ENCODE measurements at regions not wholly inside any gene's neighbourhood (a gene's known extent, or its start where the extent isn't known, plus 50 kb on each side); places are given as distances from the start of the nearest gene placed in this dataset.
"Not testable (repeated sequence)": the region's sequence is repeated elsewhere in the genome, so short reads cannot be mapped to it uniquely, and the experiment has no call there.

DNA sequence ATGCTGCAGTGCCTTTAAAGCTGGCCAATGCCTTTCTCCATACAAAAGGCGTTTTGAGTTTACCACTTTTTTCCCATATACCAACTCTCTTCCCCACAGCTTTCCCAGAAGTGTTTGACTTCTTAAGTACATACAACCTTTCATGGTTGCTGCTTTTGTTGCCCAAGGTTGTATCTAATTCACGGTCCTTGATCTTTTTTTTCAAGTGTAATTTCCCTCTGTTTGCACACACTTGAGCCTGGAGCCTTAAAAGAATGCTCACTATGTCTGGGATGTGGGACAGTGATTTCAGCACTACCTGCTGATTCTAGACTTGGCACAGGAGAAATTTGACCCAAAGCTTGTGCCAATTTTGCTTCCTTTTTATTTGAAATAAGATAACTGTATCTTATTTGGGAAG, 324.7 kb downstream of the ANAPC1 start:
- DNase-seq (ENCODE audit: low read depth) = not testable (repeated sequence)

DNA sequence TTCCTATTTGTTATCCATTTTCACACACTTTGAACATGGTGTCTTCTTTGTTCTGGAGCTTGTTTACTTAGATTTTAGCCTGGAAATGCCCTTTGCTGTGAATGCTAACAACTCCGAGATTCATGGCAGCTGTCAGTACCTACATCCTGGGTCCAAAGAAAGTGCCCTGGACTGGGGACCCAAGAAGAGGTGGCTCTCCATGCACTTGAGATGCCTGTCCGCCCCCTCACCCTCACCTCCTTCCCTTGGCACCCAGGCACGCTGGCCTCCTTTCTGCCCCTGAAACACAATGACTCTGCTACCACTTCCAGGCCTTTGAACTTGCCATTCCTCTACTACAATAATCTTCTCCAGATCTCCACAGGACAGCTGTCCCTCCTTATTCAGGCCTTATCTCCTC, 324.2 kb downstream of the ANAPC1 start:
- not testable (repeated sequence) for DNase-seq (ENCODE audit: low read depth)

DNA sequence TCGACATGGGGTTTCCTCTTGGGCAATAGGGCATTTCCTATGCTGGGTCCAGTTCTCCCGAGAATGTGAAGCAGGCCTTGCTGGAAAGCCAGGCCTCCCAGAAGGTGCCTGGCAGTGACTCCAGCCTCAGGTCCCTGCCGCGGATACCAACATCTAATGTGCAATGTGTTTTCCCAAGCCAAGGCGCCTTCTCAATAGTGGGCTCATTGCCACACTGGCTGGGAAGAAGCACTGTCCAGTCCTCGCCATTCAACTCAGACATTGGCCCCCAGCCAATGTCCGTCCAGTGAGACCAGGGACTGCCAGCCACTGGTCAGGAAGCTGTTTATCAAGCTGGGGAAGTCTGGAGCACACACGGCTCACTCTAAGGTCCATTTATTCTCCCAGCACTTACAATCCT, 317.9 kb downstream of the ANAPC1 start:
- DNase-seq (ENCODE audit: low read depth) = not testable (repeated sequence)

DNA sequence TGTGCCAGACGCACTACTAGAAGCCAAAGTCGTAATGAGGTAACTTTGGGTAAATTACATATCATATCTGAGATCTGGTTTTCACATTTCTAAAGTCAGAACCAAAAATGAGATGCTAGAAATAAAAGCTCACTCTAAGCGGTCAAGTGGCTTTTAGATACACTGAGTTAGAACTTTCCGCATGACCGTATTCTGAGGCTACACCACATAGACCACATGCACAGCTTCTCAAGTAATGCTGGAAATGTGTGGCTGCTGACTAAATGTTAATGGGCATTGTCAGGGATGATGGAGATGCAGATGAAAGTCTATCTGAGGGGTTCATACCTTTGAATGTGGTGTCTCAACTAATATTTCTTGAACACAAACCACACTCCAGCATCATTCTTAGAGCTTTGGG, 316.8 kb downstream of the ANAPC1 start:
- not testable (repeated sequence) for DNase-seq (ENCODE audit: low read depth)

DNA sequence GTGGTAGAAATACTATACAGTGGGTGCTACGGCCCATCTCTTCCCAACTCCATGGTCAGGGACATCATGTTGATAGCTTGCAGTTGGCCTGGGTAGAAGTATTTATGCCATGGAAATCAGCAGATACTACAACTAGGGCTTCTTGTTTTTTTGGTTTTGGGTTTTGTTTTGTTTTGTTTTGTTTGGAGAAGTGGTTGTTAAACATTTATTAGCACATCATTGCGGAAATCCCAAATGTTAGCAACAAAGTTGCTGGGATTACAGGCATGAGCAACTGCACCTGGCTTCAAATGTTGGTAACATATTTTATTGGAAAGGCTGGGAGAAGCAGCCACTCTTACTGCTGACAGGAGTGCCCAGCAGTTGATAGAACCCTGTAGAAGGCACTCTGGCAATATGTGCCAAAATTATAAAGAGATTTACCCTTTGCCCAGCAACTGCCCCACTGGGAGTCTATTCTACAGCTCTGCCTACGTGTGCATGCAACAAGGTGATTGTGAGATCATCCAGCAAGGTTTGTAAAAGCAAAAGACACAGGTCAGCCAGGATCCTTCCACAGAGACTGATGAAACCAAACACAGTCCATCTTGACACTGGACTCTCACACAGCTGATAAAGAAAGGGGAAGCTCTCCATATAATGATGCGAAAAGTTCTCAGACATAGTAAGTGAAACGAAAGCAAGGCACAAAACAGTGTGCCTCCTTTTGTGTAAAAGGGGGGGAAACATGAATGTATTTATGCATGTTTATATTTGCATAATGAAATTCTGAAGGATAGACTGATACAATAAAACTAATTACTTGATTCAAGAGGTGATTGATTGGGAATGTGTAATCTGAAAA, 314.4 kb downstream of the ANAPC1 start:
- DNase-seq (ENCODE audit: low read depth) = not testable (repeated sequence)

DNA sequence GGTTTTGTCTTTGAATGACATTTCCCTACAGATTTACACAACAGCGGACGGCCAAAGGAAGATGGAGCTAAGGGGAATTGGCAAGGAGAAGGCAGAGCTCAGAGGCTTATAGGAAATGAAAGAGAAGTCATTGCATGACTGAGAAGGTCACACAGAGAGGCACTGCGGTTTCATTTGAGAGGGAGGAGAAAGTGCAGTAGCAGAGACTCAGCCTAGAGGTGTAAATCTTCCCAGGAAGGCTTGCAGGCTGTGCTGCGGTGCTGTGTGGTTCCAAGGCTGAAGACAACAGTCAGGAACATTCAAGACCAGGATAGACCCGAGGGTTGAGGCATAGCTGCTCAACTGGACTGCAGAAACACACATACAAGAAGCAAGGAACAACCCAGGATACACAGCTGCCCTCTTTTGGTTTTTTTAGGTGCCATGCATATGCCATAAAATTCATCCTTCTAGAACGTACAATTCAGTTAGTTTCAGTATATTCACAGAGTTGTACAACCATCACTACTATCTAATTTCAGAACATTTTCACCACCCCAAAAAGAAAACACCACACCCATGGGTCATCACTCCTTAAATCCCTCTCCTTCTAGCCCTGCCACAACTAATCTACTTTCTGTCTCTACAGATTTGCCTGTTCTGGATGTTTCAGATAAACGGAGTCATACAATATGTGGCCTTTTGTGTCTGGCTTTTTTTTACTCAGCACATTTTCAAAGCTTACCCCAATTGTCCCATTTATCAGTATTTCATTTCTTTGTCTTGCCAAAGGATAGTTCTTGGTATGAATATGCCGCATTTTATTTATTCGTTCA, 313.5 kb downstream of the ANAPC1 start:
- peak; percentile 39 for DNase-seq (ENCODE audit: low read depth)

DNA sequence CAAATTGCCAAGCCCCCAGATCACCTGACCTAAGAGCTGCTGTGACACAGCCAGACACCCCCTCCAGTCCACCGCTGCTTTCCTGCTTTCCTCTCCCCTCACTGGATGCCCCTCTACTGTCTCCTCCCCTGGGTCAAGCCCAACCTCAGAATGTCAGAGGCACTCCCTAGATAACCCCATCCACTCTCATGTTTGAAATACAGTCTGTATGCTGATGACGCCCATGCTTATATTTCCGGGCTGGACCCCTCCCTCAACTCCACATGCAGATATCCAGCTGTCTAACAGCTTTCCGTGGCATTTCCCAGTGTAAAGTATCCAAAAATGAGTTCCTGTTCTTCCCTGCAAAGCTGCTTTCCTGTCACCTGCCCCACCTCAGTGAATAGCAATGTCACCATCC, 309.2 kb downstream of the ANAPC1 start:
- DNase-seq (ENCODE audit: low read depth) = not testable (repeated sequence)

DNA sequence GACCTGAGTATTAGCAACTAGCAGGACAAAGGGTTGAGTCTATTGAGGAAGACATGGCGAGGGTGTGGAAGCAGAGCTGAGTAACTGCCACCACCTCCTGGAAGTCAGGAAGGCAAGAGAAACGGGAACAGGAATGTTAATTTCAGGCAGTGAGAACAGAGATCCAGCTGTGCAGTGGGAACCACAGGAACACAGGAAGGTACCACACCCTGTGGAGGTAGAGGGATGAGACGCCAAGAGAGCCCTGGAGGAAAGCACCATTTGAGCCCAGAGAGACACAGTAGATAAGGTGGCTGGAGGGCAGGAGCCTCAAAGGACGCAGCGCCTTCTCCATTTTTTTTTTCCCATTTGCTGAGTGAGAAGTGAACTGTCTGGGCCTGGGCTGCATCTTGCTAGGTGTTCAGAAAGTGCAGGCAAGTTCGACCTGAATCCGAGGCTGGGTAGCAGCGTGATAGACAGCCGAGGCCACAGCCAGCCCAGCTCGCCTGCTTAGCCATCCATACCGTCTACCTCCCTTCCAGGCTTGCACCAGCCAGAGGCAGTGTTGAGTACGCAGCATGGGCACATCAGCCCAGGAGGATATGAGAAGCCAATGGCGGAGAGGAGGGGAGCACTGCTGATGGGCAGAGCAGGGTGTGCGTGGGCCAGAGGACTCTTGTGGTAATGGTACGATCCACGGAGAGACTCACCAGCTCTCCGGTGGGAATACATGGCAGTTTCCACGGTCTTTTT, 306.7 kb downstream of the ANAPC1 start:
- not testable (repeated sequence) for DNase-seq (ENCODE audit: low read depth)

DNA sequence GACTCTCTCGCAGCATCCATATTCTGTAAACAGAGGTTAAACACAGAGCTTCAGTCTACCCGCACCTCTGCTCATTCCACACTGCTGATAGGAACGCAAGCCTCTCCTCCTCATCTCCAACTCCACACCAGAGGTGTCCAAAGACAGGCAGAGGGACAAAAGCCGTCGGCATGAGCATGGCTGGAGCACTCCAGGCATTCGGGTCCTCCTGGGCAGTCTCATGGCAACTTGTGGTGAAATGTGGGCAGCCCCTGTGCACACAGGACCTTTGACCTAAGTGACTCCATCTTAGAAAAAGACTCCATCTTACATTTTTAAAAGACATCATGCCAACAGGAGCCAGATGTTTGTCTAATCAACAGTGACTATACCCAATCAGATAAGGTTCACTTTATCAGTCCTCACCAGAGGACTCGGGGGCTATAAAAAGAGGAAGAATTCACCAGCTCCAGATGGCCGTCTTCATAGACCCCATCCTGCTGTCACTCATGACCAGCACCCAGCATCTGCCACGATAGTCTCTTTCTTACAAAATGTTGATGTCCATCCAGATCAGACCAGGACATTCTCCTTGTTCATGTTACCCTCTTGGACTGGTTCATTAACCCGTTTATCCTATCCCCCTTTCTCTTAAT, 304.4 kb downstream of the ANAPC1 start:
- DNase-seq (ENCODE audit: low read depth) = not testable (repeated sequence)

DNA sequence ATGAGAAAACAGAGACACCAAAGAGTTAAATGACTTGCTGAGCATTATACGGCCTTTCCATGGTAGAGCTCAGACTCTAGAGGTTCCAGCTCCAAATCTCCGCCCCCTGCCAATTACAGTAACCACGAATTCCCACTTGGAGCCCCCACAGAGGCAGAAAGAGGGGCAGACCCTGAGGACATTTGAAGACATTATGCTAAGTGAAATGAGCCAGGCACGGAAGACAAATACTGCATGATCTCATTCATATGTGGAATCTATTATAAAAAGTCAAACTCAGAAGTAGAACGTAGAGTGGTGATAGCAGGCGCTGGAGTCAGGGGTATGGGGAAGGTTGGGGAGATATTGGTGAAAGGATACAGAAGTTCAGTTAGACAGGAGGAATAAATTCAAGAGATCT, 303.4 kb downstream of the ANAPC1 start:
- DNase-seq (ENCODE audit: low read depth) = not testable (repeated sequence)

DNA sequence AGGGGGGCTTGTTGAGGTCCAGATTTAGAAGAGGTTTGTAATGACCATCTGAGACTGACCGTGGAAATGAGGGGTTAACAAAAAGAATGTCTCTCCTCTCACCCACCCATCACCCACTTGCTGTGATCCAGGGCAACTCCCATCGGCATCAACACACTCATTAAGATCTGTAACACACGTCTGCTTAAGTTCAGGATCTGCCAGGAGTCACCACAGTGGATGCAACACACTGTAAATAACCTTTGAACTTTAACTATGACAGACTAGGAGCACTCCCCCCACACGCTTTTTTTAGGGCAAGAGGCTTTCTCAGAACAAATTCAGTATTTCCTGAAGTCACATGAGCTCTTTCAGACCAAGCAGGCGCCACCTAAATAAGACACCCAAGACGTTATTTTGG, 301.9 kb downstream of the ANAPC1 start:
- not testable (repeated sequence) for DNase-seq (ENCODE audit: low read depth)

DNA sequence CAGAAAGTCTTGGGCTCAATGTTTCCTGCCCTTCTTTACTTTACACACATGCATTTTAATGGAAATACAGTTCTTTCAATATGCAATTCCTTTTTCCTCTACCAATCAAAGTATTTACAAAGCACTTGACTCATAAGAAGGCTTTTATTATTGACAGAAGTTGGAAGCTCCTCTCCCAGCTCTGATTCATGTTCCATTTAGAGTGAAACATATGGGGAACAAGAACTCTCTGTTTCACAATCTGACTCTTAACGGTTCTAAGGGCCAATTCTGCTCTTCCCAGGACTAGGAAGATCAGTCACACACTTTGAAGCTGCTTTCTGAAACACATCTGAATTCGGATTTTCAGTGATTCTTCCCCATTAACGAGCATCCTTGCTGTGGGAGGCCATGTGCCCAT, 300.5 kb downstream of the ANAPC1 start:
- DNase-seq (ENCODE audit: low read depth) = not testable (repeated sequence)

DNA sequence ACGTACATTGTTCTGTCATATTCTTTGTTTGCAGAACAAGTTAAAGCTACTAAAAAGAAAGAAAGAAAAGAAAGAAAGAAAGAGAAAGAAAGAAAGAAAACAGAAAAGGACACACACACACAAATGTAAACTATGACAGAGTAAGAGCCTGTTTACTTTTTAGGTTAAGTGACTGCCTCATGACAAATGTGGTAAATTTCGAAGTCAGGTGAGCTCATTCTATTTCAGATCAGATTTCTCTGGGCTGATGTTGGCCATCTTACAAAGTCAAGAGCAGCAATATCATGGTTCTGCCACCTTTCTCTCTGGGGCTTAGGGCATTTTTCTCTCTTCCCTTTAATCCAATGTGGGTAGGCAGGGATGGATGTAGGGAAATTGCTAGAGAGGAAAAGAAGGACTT, 299.5 kb downstream of the ANAPC1 start:
- not testable (repeated sequence) for DNase-seq (ENCODE audit: low read depth)

DNA sequence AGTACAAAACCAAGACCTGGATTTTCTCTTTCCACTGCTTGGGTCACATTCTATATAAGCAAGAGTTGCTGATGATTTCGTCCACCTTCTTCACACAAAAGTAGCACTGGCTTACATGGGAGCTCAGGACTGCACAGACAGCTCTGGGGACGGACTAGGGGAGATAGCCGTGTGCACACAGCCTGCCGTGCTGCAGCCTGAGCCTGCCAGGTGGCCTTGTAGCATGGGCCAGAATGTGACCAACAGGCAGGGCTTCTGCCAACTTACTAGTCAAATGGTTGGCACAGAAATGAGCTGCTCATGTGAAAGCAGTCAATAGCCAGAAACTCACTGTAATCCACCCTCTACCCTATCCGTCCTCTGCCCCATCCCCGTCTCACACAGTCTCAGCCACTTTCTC, 299.0 kb downstream of the ANAPC1 start:
- not testable (repeated sequence) for DNase-seq (ENCODE audit: low read depth)

DNA sequence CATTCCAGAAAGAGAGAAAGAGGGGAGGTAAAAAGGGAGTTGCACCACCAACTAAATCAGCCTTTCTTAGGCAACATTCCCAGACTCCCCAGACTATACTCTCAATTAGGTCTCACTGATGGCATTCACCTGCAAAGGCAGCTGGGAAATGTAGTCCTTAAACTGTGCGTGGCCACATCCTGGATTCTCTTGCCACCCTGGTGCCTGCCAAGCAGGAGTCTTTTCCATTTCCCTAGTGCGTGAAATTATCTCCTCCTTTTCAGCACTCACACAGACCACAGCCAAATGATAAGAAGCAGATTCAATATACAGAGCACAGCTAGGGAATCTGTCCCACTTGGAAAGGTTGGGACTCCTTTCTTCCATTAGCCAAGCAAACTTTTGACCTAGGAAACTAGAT, 298.0 kb downstream of the ANAPC1 start:
- DNase-seq (ENCODE audit: low read depth) = not testable (repeated sequence)

DNA sequence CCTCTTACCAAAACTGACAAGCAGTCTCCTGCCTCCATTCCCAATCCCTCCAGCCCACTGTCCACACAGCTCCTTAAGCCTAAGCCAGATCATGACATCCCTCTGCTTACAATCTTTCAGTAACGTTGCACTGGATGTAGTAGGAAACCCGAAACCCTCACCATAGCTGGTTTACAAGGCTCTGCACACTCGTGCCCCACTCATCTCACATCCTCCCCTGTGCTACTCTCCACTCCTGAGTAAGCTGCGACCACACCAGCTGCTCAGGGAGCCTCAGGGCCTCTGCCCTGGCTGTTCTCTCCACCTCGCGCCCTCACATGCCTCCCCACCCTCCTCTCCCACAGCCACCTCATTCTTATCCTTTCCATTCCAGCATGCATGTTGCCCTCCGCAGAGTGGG, 288.9 kb downstream of the ANAPC1 start:
- DNase-seq (ENCODE audit: low read depth) = not testable (repeated sequence)

DNA sequence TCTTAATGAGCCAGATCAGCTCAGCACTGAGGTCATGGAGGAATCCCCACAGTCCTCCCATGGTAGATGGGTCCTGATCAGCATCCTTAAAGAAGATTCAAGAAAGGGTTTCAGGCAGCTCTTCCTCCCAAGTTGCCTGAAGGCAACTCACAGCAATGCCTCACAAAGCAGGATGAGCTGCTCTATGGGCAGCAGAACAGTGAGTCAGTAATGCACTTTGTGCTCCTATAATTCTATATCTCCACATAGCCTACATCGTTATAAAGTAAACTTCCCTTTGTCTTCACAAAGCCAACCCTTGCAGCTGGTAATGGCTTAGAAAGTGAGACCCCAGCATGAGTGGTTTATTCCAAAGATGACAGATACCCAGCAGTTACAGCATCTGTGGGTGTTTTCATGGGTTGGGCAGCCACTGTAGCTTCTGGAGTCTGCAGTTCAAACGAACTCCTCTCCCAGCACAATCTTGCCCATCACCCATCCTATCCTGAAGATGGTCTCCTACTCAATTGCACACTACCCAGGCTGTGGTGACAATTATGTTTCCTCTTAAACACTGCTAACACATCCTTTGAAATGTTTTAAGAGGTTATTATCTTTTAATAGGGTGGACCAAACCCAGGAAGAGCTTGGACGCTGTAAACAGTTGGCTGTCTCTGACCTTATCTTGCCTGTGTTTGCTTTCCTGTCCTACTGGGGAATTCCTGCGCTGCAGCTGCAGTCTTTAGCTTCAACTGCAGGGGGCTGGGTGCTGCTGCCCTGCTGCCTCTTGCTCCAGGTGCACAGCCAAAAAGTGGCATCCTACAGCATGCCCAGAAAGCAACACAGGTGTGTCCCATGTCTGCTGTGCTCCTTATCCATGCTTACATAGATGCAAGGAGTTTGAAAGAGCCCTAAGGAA, 286.9 kb downstream of the ANAPC1 start:
- not testable (repeated sequence) for DNase-seq (ENCODE audit: low read depth)

DNA sequence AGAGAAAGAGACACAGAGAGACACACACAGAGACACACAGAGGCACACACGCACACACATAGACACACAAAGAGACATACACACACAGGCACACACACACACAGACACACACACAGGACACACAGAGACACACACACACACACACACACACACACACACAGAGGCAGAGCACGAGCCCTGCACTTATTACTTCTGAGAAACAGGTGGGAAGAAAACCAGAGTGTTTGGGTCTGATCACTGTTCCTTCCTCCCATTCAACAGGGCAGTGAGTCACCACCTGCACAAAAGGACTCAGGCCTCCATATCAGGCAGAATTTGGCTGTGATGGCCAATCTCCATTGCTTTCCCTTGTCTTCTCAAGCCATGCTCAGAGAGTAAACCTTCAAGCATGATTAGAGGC, 285.0 kb downstream of the ANAPC1 start:
- DNase-seq (ENCODE audit: low read depth) = not testable (repeated sequence)

DNA sequence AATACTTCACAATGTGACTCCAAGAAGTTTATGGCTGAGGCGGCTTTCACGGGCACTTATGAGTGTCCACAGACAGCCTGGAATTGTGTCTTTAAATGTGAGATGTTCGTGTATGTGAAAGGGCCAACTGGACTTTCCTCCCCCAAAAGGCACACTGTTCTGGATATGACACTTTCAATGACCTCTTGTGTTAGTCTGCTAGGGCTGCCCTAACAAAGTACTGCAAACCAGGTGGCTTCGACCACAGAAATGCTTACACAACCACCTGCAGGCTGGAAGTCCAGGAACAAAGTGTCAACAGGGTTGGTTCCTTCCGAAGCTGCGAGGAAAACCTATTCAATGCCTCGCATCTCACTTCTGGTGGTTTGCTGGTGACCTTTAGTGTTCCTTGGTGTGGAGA, 281.7 kb downstream of the ANAPC1 start:
- not testable (repeated sequence) for DNase-seq (ENCODE audit: low read depth)

DNA sequence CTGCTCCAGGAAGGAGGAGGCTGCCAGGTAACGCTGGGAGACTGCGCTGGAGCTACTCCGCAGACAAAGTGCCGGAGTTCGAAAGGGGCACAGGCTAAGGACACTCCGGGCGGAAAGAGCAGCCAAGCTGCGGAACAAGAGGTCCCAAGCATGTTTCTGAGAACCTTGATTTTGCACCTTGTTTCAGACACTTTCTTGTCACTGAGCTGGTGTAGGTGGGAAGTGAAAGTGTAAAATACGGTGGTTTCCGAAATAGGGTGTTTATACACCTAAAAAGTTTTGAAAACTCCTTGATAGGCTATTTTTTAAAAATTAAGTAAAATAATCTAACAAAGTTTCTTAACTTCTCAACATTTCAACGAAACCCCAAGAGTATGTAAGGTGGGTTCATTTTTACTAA, 278.2 kb downstream of the ANAPC1 start:
- not testable (repeated sequence) for DNase-seq (ENCODE audit: low read depth)
